ENCODE measurements at regions not wholly inside any gene's neighbourhood (a gene's known extent, or its start where the extent isn't known, plus 50 kb on each side); places are given as distances from the start of the nearest gene placed in this dataset.
"Not testable (repeated sequence)": the region's sequence is repeated elsewhere in the genome, so short reads cannot be mapped to it uniquely, and the experiment has no call there.

- Histone ChIP-seq H3K27ac (ENCODE audit: low read length) (no peak overlapping the region), H3K4me1 (ENCODE audit: control insufficient read depth, insufficient read depth, low read length) (no peaks in the 10 kb centered on the region), H3K4me3 (ENCODE audit: low read depth in 2 of 2, low read length in 2 of 2) (no peak overlapping the region), H3K9me3 (ENCODE audit: control insufficient read depth, insufficient read depth, low read depth, low read length) (no peaks in the 10 kb centered on the region), H3K27me3 (ENCODE audit: control insufficient read depth, insufficient read depth, low read length) (no peaks in the 10 kb centered on the region), H3K36me3 (ENCODE audit: control insufficient read depth, insufficient read depth, low read length) (no peaks in the 10 kb centered on the region)
- intact Hi-C loops (cut with micrococcal nuclease; ENCODE audit: unreplicated experiment), result no loop called here
- in situ Hi-C loops (cut with HindIII; ENCODE audit: low pct_unique_long_range_greater_than_20kb, low sequenced_read_pairs), result no loop called here
- ChIA-PET POLR2A (no interaction called here), CTCF (no interaction called here)
- BruUV-seq (replicated peaks), result no TSS peak
- no peak for TF ChIP-seq REST (IDR thresholded peaks at IDR 0.05; ENCODE audit: insufficient read depth in 1 of 2, low read depth in 2 of 2, low read length in 1 of 2)
- TF ChIP-seq SIN3A (IDR thresholded peaks at IDR 0.05; ENCODE audit: borderline replicate concordance, insufficient read depth, low read depth, low read length), result no peak
- no peak for TF ChIP-seq TCF7L2 (IDR thresholded peaks at IDR 0.05; ENCODE audit: low read depth, low read length)
- no peak for TF ChIP-seq CTCF (IDR thresholded peaks at IDR 0.05)
- DNase-seq (ENCODE audit: low read depth, low spot score), result no peak
- ATAC-seq, result no peak
These were observed 210.0 kb downstream of the TMEM161B start for GRCh38 chr5:88058625-88059024.

GRCh38 chr5:88052468-88052867 lies 216.2 kb downstream of the TMEM161B start:
- intact Hi-C loops (cut with micrococcal nuclease; ENCODE audit: unreplicated experiment); H3K4me3 ChIP-seq (ENCODE audit: low read depth in 2 of 2, low read length in 2 of 2); H3K4me1 ChIP-seq (ENCODE audit: control insufficient read depth, insufficient read depth, low read length); H3K27me3 ChIP-seq (ENCODE audit: control insufficient read depth, insufficient read depth, low read length); CTCF ChIA-PET; in situ Hi-C loops (cut with HindIII; ENCODE audit: low pct_unique_long_range_greater_than_20kb, low sequenced_read_pairs); BruUV-seq (replicated peaks); H3K27ac ChIP-seq (ENCODE audit: low read length); ATAC-seq; H3K9me3 ChIP-seq (ENCODE audit: control insufficient read depth, insufficient read depth, low read depth, low read length); H3K36me3 ChIP-seq (ENCODE audit: control insufficient read depth, insufficient read depth, low read length); POLR2A ChIA-PET; DNase-seq (ENCODE audit: low read depth, low spot score): not testable (repeated sequence)

- POLR2A ChIA-PET, result no interaction called here
- H3K27ac ChIP-seq (ENCODE audit: low read length), result no peak overlapping the region
These were observed 217.5 kb downstream of the TMEM161B start for GRCh38 chr5:88051148-88051547.

More at GRCh38 chr5:88051148-88051547, 217.5 kb downstream of the TMEM161B start:
- Histone ChIP-seq H3K4me1 (ENCODE audit: control insufficient read depth, insufficient read depth, low read length) (no peaks in the 10 kb centered on the region), H3K36me3 (ENCODE audit: control insufficient read depth, insufficient read depth, low read length) (no peaks in the 10 kb centered on the region), H3K9me3 (ENCODE audit: control insufficient read depth, insufficient read depth, low read depth, low read length) (no peaks in the 10 kb centered on the region), H3K4me3 (ENCODE audit: low read depth in 2 of 2, low read length in 2 of 2) (no peak overlapping the region), H3K27me3 (ENCODE audit: control insufficient read depth, insufficient read depth, low read length) (no peaks in the 10 kb centered on the region)
- intact Hi-C loops (cut with micrococcal nuclease; ENCODE audit: unreplicated experiment) (no loop called here), in situ Hi-C loops (cut with HindIII; ENCODE audit: low pct_unique_long_range_greater_than_20kb, low sequenced_read_pairs) (no loop called here)
- no TSS peak for BruUV-seq (replicated peaks)
- CTCF ChIA-PET, result no interaction called here
- ATAC-seq, result no peak
- DNase-seq (ENCODE audit: low read depth, low spot score), result no peak
- TF ChIP-seq TCF7L2 (IDR thresholded peaks at IDR 0.05; ENCODE audit: low read depth, low read length), result no peak
- TF ChIP-seq SIN3A (IDR thresholded peaks at IDR 0.05; ENCODE audit: borderline replicate concordance, insufficient read depth, low read depth, low read length), result no peak
- TF ChIP-seq CTCF (IDR thresholded peaks at IDR 0.05), result no peak
- TF ChIP-seq POLR2AphosphoS5 (IDR thresholded peaks at IDR 0.05; ENCODE audit: low read depth, low read length), result no peak
- no peak for TF ChIP-seq REST (IDR thresholded peaks at IDR 0.05; ENCODE audit: insufficient read depth in 1 of 2, low read depth in 2 of 2, low read length in 1 of 2)

All from Panc1 (cell line).